Liver (tissue), 8 donors: ENCODE measurements at regions not wholly inside any gene's neighbourhood (a gene's known extent, or its start where the extent isn't known, plus 50 kb on each side); places are given as distances from the start of the nearest gene placed in this dataset.

ENCODE experiments used
- DNase-seq: peaks from one replicate; pipeline ENCODE4 v3.0.0-alpha.2; 2017; ENCODE audit warnings: low spot score
- H3K27ac ChIP-seq, 2 donors: one replicate each; pipeline ENCODE4 v1.7.0; 2013; ENCODE audit warnings: inconsistent platforms in 2 of 2, low read length in 2 of 2, control low read depth in 1 of 2, low read depth in 1 of 2, mild to moderate bottlenecking in 1 of 2
- H3K27me3 ChIP-seq, 4 donors: one replicate each; pipeline versions ENCODE4 v1.6.1 to v1.7.0; 2013; ENCODE audit warnings: low read length in 3 of 4, inconsistent platforms in 1 of 4, mild to moderate bottlenecking in 1 of 4, moderate library complexity in 1 of 4; ENCODE audit not compliant: control insufficient read depth in 4 of 4, insufficient read depth in 4 of 4
- H3K36me3 ChIP-seq, 4 donors: one replicate each; pipeline versions ENCODE4 v1.6.1 to v1.7.0; 2013; ENCODE audit warnings: low read length in 3 of 4, mild to moderate bottlenecking in 3 of 4, low read depth in 1 of 4, moderate library complexity in 1 of 4; ENCODE audit not compliant: control insufficient read depth in 4 of 4, insufficient read depth in 3 of 4
- H3K4me1 ChIP-seq, 4 donors: one replicate each; pipeline versions ENCODE4 v1.6.1 to v1.7.0; 2013; ENCODE audit warnings: low read length in 3 of 4, mild to moderate bottlenecking in 3 of 4, moderate library complexity in 1 of 4; ENCODE audit not compliant: control insufficient read depth in 4 of 4, insufficient read depth in 4 of 4
- H3K4me3 ChIP-seq, 3 donors: one replicate each; pipeline versions ENCODE4 v1.6.1 to v1.7.0; 2013; ENCODE audit warnings: low read length in 3 of 3, control low read depth in 1 of 3, low read depth in 1 of 3, mild to moderate bottlenecking in 1 of 3
- H3K9ac ChIP-seq, 2 donors: one replicate each; pipeline ENCODE4 v1.7.0; 2013; ENCODE audit warnings: low read length in 2 of 2, mild to moderate bottlenecking in 2 of 2, moderate library complexity in 2 of 2, control low read depth in 1 of 2, low read depth in 1 of 2
- H3K9me3 ChIP-seq, 4 donors: one replicate each; pipeline versions ENCODE4 v1.6.1 to v1.7.0; 2013; ENCODE audit warnings: low read length in 3 of 4; ENCODE audit not compliant: control insufficient read depth in 4 of 4
- EGR1 ChIP-seq, 2 donors: IDR thresholded peaks; 2 replicates each; pipeline ENCODE4 v1.6.1; 2016 to 2018; ENCODE audit warnings: antibody characterized with exemption in 2 of 2, low read depth in 2 of 2
- FOXA1 ChIP-seq: IDR thresholded peaks from 2 replicates; pipeline ENCODE4 v1.6.1; 2016; ENCODE audit warnings: antibody characterized with exemption
- FOXA2 ChIP-seq: IDR thresholded peaks from 2 replicates; pipeline ENCODE4 v1.6.1; 2016; ENCODE audit warnings: antibody characterized with exemption
- GABPA ChIP-seq, 2 donors: IDR thresholded peaks in 1 of 2; conservative IDR thresholded peaks in 1 of 2; 2 replicates each; pipeline ENCODE4 v1.6.1; 2016; ENCODE audit warnings: antibody characterized with exemption in 2 of 2, mild to moderate bottlenecking in 1 of 2, moderate library complexity in 1 of 2
- HNF4A ChIP-seq, 2 donors: conservative IDR thresholded peaks; 2 replicates each; pipeline ENCODE4 v1.6.1; 2016; ENCODE audit warnings: antibody characterized with exemption in 2 of 2, mild to moderate bottlenecking in 2 of 2
- HNF4G ChIP-seq: IDR thresholded peaks from 2 replicates; pipeline ENCODE4 v1.6.1; 2016; ENCODE audit warnings: antibody characterized with exemption
- JUND ChIP-seq, 2 donors: IDR thresholded peaks; 2 replicates each; pipeline ENCODE4 v1.6.1; 2016; ENCODE audit warnings: antibody characterized with exemption in 2 of 2
- NR2F2 ChIP-seq: IDR thresholded peaks from 2 replicates; pipeline ENCODE4 v1.6.1; 2016; ENCODE audit warnings: antibody characterized with exemption
- RAD21 ChIP-seq, 2 donors: IDR thresholded peaks; 2 replicates each; pipeline ENCODE4 v1.6.1; 2016; ENCODE audit warnings: antibody characterized with exemption in 2 of 2, mild to moderate bottlenecking in 2 of 2
- RXRA ChIP-seq, 2 donors: IDR thresholded peaks; 2 replicates each; pipeline ENCODE4 v1.6.1; 2017 to 2018; ENCODE audit warnings: antibody characterized with exemption in 2 of 2, mild to moderate bottlenecking in 1 of 2
- TAF1 ChIP-seq: conservative IDR thresholded peaks from 2 replicates; pipeline ENCODE4 v1.6.1; 2016; ENCODE audit warnings: antibody characterized with exemption, mild to moderate bottlenecking
- YY1 ChIP-seq: IDR thresholded peaks from 2 replicates; pipeline ENCODE4 v1.6.1; 2016; ENCODE audit warnings: antibody characterized with exemption, mild to moderate bottlenecking
- WGBS: extraction: QIAGEN DNeasy Blood & Tissue Kit; methylation state at CpG from one replicate; pipeline ENCODE4 v1.1.7; 2013; 5-methylcytosine and 5-hydroxymethylcytosine counted together
- TF ChIP-seq, protein P1 (sequence below): IDR thresholded peaks from 2 replicates; pipeline ENCODE4 v1.6.1; 2016; ENCODE audit warnings: antibody characterized with exemption
- TF ChIP-seq, protein P2 (sequence below): IDR thresholded peaks from 2 replicates; pipeline ENCODE4 v1.6.1; 2016; ENCODE audit warnings: antibody characterized with exemption
- TF ChIP-seq, protein P3 (sequence below): IDR thresholded peaks from 2 replicates; pipeline ENCODE4 v1.6.1; 2016; ENCODE audit warnings: antibody characterized with exemption
- TF ChIP-seq, protein P4 (sequence below): IDR thresholded peaks from 2 replicates; pipeline ENCODE4 v1.6.1; 2016; ENCODE audit warnings: antibody characterized with exemption, mild to moderate bottlenecking
- TF ChIP-seq, protein P5 (sequence below): fragments of 150-350 bp; IDR thresholded peaks from 2 replicates; pipeline ENCODE4 v1.5.1; 2017; ENCODE audit warnings: improper control_type of control experiment, low read depth, low read length; ENCODE audit not compliant: missing input control
- donor health status: healthy.
- donor health status: healthy.
- donor health status: healthy.
- donor health status: healthy.
- donor health status: healthy.

DNA sequence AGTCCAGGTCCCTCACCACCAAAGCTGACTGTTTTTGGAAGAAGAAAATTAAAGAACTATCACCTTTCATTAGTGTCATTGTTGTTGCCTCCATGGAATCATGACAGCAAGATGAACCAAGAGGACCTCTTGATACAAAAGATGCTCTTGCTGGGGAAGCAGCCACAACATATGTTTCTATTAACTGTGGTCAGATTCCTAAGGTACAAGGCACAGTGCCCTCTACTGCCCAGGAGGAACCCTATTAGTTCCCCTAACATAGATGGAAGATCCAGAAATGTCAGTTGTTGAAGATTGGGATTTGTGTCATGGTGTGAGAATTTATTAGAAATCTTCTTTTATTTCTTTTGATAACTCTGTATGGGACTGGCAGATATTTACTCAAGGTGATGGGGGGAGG lies 188.2 kb upstream of the ANKFN1 start:
- no peaks in the 10 kb centered on the region for H3K9me3 ChIP-seq

DNA sequence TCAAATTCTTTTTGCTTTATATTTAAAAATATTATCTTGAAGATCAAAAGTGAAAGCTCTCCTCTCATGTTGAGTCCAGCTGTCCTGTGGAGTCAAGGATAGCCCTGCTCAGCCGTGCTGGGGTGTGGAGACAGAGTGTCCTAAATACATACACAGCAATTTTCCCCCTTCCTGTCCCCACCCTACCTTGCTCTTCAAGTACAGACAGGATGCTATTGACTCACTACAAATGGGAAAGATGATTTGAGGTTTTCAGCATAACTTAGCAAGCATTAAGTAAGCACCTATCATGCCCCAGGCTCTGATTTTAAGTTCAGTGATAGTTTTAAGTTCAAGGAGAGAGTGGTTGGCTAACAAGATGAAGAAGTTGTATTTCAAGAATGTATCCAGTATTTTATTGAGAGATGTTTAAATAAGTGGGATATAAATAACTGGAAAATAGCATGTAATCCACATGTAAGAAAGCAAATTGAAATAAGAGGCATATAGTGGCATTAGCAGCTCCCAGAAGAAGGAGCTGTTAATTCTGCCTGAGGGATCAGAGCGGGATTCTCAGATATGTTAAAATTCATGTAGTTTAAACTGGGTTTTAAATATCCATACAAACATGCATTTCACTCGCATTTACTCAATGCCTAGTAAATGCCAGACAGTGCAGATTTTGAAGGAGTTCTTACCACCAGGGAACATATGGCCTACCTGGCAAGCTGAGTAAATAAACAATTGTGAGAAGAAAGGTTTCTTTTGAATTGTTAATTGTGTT lies 183.5 kb upstream of the ANKFN1 start:
- WGBS: 72% methylated on average over 3 of the region's 3 CpGs
- no peaks in the 10 kb centered on the region for H3K9me3 ChIP-seq
- TF ChIP-seq EGR1 (IDR thresholded peaks at IDR 0.05; ENCODE audit: low read depth in 2 of 2) (no peak), RXRA (IDR thresholded peaks at IDR 0.05) (no peak), FOXA2 (no peak), NR2F2 (no peak), HNF4G (no peak), YY1 (no peak), HNF4A (conservative IDR thresholded peaks at IDR 0.05) (no peak), GABPA (IDR thresholded peaks at IDR 0.05 in 1 of 2, conservative IDR thresholded peaks at IDR 0.05 in 1 of 2) (no peak), FOXA1 (no peak), JUND (IDR thresholded peaks at IDR 0.05) (no peak), TAF1 (no peak)
- TF ChIP-seq, protein P1, sequence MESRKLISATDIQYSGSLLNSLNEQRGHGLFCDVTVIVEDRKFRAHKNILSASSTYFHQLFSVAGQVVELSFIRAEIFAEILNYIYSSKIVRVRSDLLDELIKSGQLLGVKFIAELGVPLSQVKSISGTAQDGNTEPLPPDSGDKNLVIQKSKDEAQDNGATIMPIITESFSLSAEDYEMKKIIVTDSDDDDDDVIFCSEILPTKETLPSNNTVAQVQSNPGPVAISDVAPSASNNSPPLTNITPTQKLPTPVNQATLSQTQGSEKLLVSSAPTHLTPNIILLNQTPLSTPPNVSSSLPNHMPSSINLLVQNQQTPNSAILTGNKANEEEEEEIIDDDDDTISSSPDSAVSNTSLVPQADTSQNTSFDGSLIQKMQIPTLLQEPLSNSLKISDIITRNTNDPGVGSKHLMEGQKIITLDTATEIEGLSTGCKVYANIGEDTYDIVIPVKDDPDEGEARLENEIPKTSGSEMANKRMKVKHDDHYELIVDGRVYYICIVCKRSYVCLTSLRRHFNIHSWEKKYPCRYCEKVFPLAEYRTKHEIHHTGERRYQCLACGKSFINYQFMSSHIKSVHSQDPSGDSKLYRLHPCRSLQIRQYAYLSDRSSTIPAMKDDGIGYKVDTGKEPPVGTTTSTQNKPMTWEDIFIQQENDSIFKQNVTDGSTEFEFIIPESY: no peak
- TF ChIP-seq, protein P2, sequence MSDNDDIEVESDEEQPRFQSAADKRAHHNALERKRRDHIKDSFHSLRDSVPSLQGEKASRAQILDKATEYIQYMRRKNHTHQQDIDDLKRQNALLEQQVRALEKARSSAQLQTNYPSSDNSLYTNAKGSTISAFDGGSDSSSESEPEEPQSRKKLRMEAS: no peak
- TF ChIP-seq, protein P3, sequence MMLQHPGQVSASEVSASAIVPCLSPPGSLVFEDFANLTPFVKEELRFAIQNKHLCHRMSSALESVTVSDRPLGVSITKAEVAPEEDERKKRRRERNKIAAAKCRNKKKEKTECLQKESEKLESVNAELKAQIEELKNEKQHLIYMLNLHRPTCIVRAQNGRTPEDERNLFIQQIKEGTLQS: no peak
- TF ChIP-seq, protein P4, sequence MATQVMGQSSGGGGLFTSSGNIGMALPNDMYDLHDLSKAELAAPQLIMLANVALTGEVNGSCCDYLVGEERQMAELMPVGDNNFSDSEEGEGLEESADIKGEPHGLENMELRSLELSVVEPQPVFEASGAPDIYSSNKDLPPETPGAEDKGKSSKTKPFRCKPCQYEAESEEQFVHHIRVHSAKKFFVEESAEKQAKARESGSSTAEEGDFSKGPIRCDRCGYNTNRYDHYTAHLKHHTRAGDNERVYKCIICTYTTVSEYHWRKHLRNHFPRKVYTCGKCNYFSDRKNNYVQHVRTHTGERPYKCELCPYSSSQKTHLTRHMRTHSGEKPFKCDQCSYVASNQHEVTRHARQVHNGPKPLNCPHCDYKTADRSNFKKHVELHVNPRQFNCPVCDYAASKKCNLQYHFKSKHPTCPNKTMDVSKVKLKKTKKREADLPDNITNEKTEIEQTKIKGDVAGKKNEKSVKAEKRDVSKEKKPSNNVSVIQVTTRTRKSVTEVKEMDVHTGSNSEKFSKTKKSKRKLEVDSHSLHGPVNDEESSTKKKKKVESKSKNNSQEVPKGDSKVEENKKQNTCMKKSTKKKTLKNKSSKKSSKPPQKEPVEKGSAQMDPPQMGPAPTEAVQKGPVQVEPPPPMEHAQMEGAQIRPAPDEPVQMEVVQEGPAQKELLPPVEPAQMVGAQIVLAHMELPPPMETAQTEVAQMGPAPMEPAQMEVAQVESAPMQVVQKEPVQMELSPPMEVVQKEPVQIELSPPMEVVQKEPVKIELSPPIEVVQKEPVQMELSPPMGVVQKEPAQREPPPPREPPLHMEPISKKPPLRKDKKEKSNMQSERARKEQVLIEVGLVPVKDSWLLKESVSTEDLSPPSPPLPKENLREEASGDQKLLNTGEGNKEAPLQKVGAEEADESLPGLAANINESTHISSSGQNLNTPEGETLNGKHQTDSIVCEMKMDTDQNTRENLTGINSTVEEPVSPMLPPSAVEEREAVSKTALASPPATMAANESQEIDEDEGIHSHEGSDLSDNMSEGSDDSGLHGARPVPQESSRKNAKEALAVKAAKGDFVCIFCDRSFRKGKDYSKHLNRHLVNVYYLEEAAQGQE: no peak

More for the DNA sequence above, 188.2 kb upstream of the ANKFN1 start:
- H3K36me3 ChIP-seq: no peaks in the 10 kb centered on the region
- no peaks in the 10 kb centered on the region for H3K27me3 ChIP-seq
- H3K4me1 ChIP-seq: no peaks in the 10 kb centered on the region
- no peak overlapping the region for H3K9ac ChIP-seq
- H3K27ac ChIP-seq: no peak overlapping the region
- no peak for DNase-seq
- no peak overlapping the region for H3K4me3 ChIP-seq
- no peak for TF ChIP-seq YY1
- TF ChIP-seq, protein P5, sequence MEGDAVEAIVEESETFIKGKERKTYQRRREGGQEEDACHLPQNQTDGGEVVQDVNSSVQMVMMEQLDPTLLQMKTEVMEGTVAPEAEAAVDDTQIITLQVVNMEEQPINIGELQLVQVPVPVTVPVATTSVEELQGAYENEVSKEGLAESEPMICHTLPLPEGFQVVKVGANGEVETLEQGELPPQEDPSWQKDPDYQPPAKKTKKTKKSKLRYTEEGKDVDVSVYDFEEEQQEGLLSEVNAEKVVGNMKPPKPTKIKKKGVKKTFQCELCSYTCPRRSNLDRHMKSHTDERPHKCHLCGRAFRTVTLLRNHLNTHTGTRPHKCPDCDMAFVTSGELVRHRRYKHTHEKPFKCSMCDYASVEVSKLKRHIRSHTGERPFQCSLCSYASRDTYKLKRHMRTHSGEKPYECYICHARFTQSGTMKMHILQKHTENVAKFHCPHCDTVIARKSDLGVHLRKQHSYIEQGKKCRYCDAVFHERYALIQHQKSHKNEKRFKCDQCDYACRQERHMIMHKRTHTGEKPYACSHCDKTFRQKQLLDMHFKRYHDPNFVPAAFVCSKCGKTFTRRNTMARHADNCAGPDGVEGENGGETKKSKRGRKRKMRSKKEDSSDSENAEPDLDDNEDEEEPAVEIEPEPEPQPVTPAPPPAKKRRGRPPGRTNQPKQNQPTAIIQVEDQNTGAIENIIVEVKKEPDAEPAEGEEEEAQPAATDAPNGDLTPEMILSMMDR: peak; percentile 14
- TF ChIP-seq HNF4G: no peak
- TF ChIP-seq, protein P1: no peak
- no peak for TF ChIP-seq TAF1
- no peak for TF ChIP-seq HNF4A (conservative IDR thresholded peaks at IDR 0.05)
- TF ChIP-seq RXRA (IDR thresholded peaks at IDR 0.05): no peak
- TF ChIP-seq, protein P2: no peak
- peak in 1 of 2 donors; percentile 55 for TF ChIP-seq RAD21 (IDR thresholded peaks at IDR 0.05)

More for the DNA sequence above, 183.5 kb upstream of the ANKFN1 start:
- Histone ChIP-seq H3K4me1 (no peaks in the 10 kb centered on the region), H3K36me3 (no peaks in the 10 kb centered on the region), H3K9ac (no peak overlapping the region), H3K27ac (no peak overlapping the region), H3K27me3 (no peaks in the 10 kb centered on the region), H3K4me3 (no peak overlapping the region)
- DNase-seq: no peak
